Trophoblast cell (in vitro differentiated cells and primary cell): ENCODE measurements at regions not wholly inside any gene's neighbourhood (a gene's known extent, or its start where the extent isn't known, plus 50 kb on each side); places are given as distances from the start of the nearest gene placed in this dataset.
A peak's percentile ranks its signal among the peaks of the same experiment; 100 is the strongest.

Experiments used
- DNase-seq, 2 donors: peaks; one replicate each; pipeline ENCODE4 v3.0.0-alpha.2; 2016
- H2AFZ ChIP-seq: 2 replicates; pipeline ENCODE4 v1.6.1; 2013; ENCODE audit warnings: low read length, moderate library complexity, mild to moderate bottlenecking; ENCODE audit not compliant: insufficient read depth, poor library complexity
- H2AK5ac ChIP-seq: 2 replicates; pipeline ENCODE4 v1.6.1; 2013; ENCODE audit warnings: mild to moderate bottlenecking, low read length
- H2BK120ac ChIP-seq: 2 replicates; pipeline ENCODE4 v1.6.1; 2013; ENCODE audit warnings: low read length, mild to moderate bottlenecking, moderate library complexity; ENCODE audit not compliant: insufficient read depth, poor library complexity
- H2BK12ac ChIP-seq: 2 replicates; pipeline ENCODE4 v1.6.1; 2013; ENCODE audit warnings: mild to moderate bottlenecking, low read length, moderate library complexity
- H2BK5ac ChIP-seq: 2 replicates; pipeline ENCODE4 v1.6.1; 2013; ENCODE audit warnings: low read length, low read depth, moderate library complexity, mild to moderate bottlenecking; ENCODE audit not compliant: poor library complexity
- H3K14ac ChIP-seq: 2 replicates; pipeline ENCODE4 v1.6.1; 2013; ENCODE audit warnings: mild to moderate bottlenecking, low read length
- H3K18ac ChIP-seq: 2 replicates; pipeline ENCODE4 v1.6.1; 2013; ENCODE audit warnings: mild to moderate bottlenecking, low read length
- H3K23ac ChIP-seq: 2 replicates; pipeline ENCODE4 v1.6.1; 2013; ENCODE audit warnings: low read length
- H3K27ac ChIP-seq: 2 replicates; pipeline ENCODE4 v1.5.1; 2013; ENCODE audit warnings: low read depth, mild to moderate bottlenecking, inconsistent platforms, low read length, moderate library complexity
- H3K27me3 ChIP-seq: 2 replicates; pipeline ENCODE4 v1.6.1; 2013; ENCODE audit warnings: inconsistent platforms, mild to moderate bottlenecking, low read length, moderate library complexity; ENCODE audit not compliant: insufficient read depth
- H3K36me3 ChIP-seq, 2 experiments: 1 replicate in 1 of 2; 2 replicates in 1 of 2; pipeline ENCODE4 v1.6.1; 2013; ENCODE audit warnings: low read length in 2 of 2, mild to moderate bottlenecking in 2 of 2, moderate library complexity in 1 of 2; ENCODE audit not compliant: insufficient read depth in 2 of 2, control insufficient read depth in 1 of 2
- H3K4ac ChIP-seq: 2 replicates; pipeline ENCODE4 v1.6.1; 2013; ENCODE audit warnings: low read depth, mild to moderate bottlenecking, low read length, moderate library complexity
- H3K4me1 ChIP-seq, 2 experiments: 1 replicate in 1 of 2; 2 replicates in 1 of 2; pipeline ENCODE4 v1.6.1; 2013; ENCODE audit warnings: low read length in 2 of 2, mild to moderate bottlenecking in 2 of 2, moderate library complexity in 1 of 2; ENCODE audit not compliant: insufficient read depth in 2 of 2, control insufficient read depth in 1 of 2
- H3K4me2 ChIP-seq: 2 replicates; pipeline ENCODE4 v1.6.1; 2013; ENCODE audit warnings: inconsistent platforms, mild to moderate bottlenecking, low read length, moderate library complexity
- H3K4me3 ChIP-seq: 2 replicates; pipeline ENCODE4 v1.5.1; 2013; ENCODE audit warnings: mild to moderate bottlenecking, low read depth, low read length, inconsistent platforms
- H3K79me1 ChIP-seq: one replicate; pipeline ENCODE4 v1.6.1; 2013; ENCODE audit warnings: low read length
- H3K79me2 ChIP-seq: 2 replicates; pipeline ENCODE4 v1.6.1; 2013; ENCODE audit warnings: low read length, mild to moderate bottlenecking; ENCODE audit not compliant: control insufficient read depth, insufficient read depth, poor library complexity
- H3K9ac ChIP-seq: 2 replicates; pipeline ENCODE4 v1.6.1; 2013; ENCODE audit warnings: mild to moderate bottlenecking, low read length
- H3K9me3 ChIP-seq: 2 replicates; pipeline ENCODE4 v1.6.1; 2013; ENCODE audit warnings: low read depth, mild to moderate bottlenecking, control low read depth, inconsistent platforms, low read length; ENCODE audit not compliant: insufficient read depth
- H4K12ac ChIP-seq: 2 replicates; pipeline ENCODE4 v1.6.1; 2013; ENCODE audit warnings: low read depth, mild to moderate bottlenecking, low read length, moderate library complexity
- H4K8ac ChIP-seq: 2 replicates; pipeline ENCODE4 v1.6.1; 2013; ENCODE audit warnings: low read depth, mild to moderate bottlenecking, low read length, moderate library complexity
- H4K91ac ChIP-seq: one replicate; pipeline ENCODE4 v1.6.1; 2013; ENCODE audit warnings: low read depth, mild to moderate bottlenecking, low read length, moderate library complexity
- WGBS: extraction: QIAGEN DNeasy Blood & Tissue Kit; methylation state at CpG from one replicate; pipeline ENCODE4 v1.1.7; 2013; ENCODE audit warnings: missing lambda C conversion rate; ENCODE audit not compliant: insufficient read length, insufficient coverage; ENCODE audit errors: extremely low coverage; 5-methylcytosine and 5-hydroxymethylcytosine counted together

GRCh38 chr6:81241126-81242041, 511.1 kb downstream of the TENT5A start:
- no CpG with 5 or more reads among the region's 5 CpGs for WGBS
- H3K4me3 ChIP-seq: no peak overlapping the region
- DNase-seq: peak in 1 of 2 donors; percentile 71

GRCh38 chr6:81238390-81238789, 514.1 kb downstream of the TENT5A start:
- Histone ChIP-seq H2BK120ac (no peak overlapping the region), H2BK5ac (no peak overlapping the region), H2AK5ac (no peak overlapping the region), H2AFZ (no peak overlapping the region), H3K36me3 (no peaks in the 10 kb centered on the region), H3K18ac (no peak overlapping the region), H3K4me2 (no peak overlapping the region), H3K9ac (no peak overlapping the region), H3K27ac (no peak overlapping the region), H2BK12ac (no peak overlapping the region), H4K8ac (no peak overlapping the region), H3K9me3 (no peaks in the 10 kb centered on the region), H3K4me1 (no peaks in the 10 kb centered on the region), H3K14ac (no peak overlapping the region), H3K79me2 (no peaks in the 10 kb centered on the region), H3K79me1 (no peaks in the 10 kb centered on the region), H3K27me3 (no peaks in the 10 kb centered on the region), H3K23ac (no peak overlapping the region), H4K91ac (no peak overlapping the region), H3K4me3 (no peak overlapping the region), H4K12ac (no peak overlapping the region), H3K4ac (no peak overlapping the region)
- no peak for DNase-seq

More at GRCh38 chr6:81241126-81242041, 511.1 kb downstream of the TENT5A start:
- H2AFZ ChIP-seq: no peak overlapping the region
- no peak overlapping the region for H4K8ac ChIP-seq
- H2BK5ac ChIP-seq: no peak overlapping the region
- H3K23ac ChIP-seq: no peak overlapping the region
- no peak overlapping the region for H3K4ac ChIP-seq
- H2BK120ac ChIP-seq: no peak overlapping the region
- H3K9me3 ChIP-seq: no peaks in the 10 kb centered on the region
- H2AK5ac ChIP-seq: no peak overlapping the region
- no peak overlapping the region for H3K14ac ChIP-seq
- H3K79me2 ChIP-seq: no peaks in the 10 kb centered on the region
- H3K36me3 ChIP-seq: no peaks in the 10 kb centered on the region
- H3K9ac ChIP-seq: no peak overlapping the region
- H3K27me3 ChIP-seq: no peaks in the 10 kb centered on the region
- no peak overlapping the region for H2BK12ac ChIP-seq
- H4K12ac ChIP-seq: no peak overlapping the region
- no peaks in the 10 kb centered on the region for H3K79me1 ChIP-seq
- H4K91ac ChIP-seq: no peak overlapping the region
- no peak overlapping the region for H3K18ac ChIP-seq
- H3K4me2 ChIP-seq: no peak overlapping the region
- H3K27ac ChIP-seq: no peak overlapping the region
- H3K4me1 ChIP-seq: no peaks in the 10 kb centered on the region

DNA sequence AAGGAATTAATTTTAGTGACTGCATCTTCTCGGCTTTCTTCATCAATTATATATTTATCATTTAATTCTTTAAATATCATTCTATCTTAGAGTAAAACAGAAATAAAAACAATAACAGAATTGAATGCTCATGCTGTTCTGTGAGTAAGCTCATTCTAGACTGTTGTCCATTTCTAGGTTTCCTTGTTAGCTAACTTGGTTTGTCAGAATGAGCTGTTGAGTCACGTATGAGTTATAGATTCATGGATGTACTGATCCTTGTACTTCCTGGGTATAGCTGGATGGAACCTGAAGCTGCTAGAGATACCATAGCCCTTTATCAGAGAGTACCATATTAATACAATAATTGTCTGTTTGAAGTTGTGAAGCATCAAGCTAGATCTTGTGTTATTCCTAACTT, 515.3 kb downstream of the TENT5A start:
- Histone ChIP-seq H3K14ac (no peak overlapping the region), H2AK5ac (no peak overlapping the region)

DNA sequence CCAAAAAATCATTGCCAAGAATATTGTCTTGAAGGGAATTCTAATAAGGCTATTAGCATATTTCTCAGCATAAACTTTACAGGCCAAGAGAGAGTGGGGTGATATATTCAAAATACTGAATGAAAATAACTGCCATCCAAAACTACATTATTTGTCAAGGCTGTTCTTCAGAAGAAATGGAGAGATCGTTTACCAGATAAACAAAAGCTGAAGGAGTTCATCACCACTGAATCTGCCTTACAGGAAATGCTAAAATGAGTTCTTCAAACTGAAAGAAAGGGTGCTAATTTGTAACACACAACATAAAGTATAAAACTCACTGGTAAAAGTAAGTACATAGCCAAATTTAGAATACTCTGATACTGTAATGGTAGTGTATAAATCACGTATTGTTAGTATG, 517.0 kb downstream of the TENT5A start:
- Histone ChIP-seq H2BK5ac (no peak overlapping the region), H2AK5ac (no peak overlapping the region), H3K9me3 (no peaks in the 10 kb centered on the region), H3K4me3 (no peak overlapping the region), H3K4ac (no peak overlapping the region), H3K27me3 (no peaks in the 10 kb centered on the region), H4K91ac (no peak overlapping the region), H3K14ac (no peak overlapping the region), H3K79me2 (no peaks in the 10 kb centered on the region), H4K8ac (no peak overlapping the region), H3K4me2 (no peak overlapping the region), H3K36me3 (no peaks in the 10 kb centered on the region), H3K9ac (no peak overlapping the region), H2BK12ac (no peak overlapping the region), H4K12ac (no peak overlapping the region), H3K79me1 (no peaks in the 10 kb centered on the region), H2BK120ac (no peak overlapping the region), H2AFZ (no peak overlapping the region), H3K4me1 (no peaks in the 10 kb centered on the region), H3K18ac (no peak overlapping the region), H3K27ac (no peak overlapping the region), H3K23ac (no peak overlapping the region)
- WGBS: no CpG with 5 or more reads among the region's 2 CpGs
- DNase-seq: no peak

More for the DNA sequence above, 515.3 kb downstream of the TENT5A start:
- Histone ChIP-seq H4K8ac (no peak overlapping the region), H3K36me3 (no peaks in the 10 kb centered on the region), H3K4me3 (no peak overlapping the region), H3K27ac (no peak overlapping the region), H3K79me1 (no peaks in the 10 kb centered on the region), H2BK5ac (no peak overlapping the region), H2BK12ac (no peak overlapping the region), H3K23ac (no peak overlapping the region), H4K12ac (no peak overlapping the region), H3K27me3 (no peaks in the 10 kb centered on the region), H3K9me3 (no peaks in the 10 kb centered on the region), H3K18ac (no peak overlapping the region), H4K91ac (no peak overlapping the region), H3K79me2 (no peaks in the 10 kb centered on the region), H3K4me1 (no peaks in the 10 kb centered on the region), H3K4me2 (no peak overlapping the region), H2BK120ac (no peak overlapping the region), H3K4ac (no peak overlapping the region), H2AFZ (no peak overlapping the region), H3K9ac (no peak overlapping the region)
- no peak for DNase-seq
- no CpG with 5 or more reads among the region's 2 CpGs for WGBS
